ENCODE measurements at regions not wholly inside any gene's neighbourhood (a gene's known extent, or its start where the extent isn't known, plus 50 kb on each side); places are given as distances from the start of the nearest gene placed in this dataset.

DNA sequence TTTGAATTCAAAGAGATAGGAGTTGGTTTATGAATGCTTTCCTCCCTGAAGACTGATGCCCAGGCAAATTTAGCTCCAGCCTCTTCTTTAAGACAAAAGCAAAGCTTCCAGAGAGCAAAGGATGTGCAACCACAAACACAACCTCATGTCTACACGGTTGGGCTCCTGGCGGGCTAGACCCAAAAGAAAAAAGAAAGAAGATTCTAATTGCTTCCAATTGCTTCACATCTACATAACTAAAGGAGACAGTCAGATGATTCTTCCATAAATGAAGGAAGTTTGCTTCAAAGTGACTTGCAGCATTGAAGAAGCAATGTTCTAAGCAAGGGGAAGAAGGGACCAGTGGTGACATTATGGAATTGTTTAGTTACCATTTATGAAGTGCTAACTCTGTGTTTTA is 1603.0 kb upstream of the TENM3 start:
- no peak for DNase-seq

DNA sequence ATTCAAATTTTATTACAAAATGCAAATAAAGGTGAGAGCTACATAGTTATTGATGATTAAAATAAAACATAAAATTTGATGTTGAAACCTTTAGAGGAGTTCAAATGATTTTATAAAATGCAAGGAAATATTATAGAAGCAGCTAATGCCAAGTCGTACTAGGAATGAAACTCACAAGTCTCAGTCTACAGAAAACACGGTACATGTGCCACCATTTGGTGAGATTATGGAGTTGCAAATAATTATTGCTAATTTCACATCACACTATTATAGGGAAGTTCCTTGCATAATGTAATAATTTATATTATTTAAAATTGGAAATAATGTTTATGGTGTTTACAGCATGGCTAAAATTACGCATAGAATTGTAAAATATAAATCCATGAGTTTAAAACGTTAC is 1601.7 kb upstream of the TENM3 start:
- DNase-seq, result no peak

DNA sequence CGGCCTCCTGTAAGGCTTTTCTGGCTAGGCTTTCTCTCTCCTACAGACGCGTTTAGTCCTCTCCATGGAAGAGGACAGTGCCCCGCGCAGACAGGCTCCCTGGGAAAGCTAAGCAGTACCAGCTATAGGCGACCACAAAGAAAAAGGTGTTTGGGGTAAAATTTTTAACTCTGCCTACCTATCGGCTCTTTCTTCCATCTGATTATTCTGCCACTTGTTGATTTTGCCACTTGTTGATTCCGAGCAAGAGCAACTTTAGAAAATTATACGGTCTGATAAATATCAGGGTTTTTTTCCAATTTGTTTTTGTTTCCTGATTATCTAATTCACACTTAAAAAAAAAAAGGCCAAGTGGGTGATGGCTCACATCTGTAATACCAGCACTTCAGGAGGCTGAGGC is 1600.5 kb upstream of the TENM3 start:
- no peak for DNase-seq

DNA sequence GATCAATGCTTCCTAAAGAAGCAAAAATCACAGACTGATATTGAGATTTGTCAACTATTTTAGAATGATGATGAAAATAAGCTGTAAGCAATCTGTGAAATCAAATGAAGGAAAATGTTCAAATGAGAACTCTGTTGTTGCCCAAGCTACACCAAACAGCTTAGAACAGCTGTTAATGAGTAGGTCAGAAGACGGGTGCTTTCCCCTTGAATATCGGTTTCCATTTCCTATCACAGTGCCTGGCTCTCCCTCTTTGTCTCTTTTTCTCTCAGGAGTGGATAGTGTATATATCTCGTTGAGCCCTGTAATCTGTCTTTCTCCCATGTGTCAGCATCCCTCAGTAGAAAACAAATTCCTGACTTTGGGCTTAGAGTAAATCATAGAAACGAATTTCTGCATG is 1592.9 kb upstream of the TENM3 start:
- no peak for DNase-seq

DNA sequence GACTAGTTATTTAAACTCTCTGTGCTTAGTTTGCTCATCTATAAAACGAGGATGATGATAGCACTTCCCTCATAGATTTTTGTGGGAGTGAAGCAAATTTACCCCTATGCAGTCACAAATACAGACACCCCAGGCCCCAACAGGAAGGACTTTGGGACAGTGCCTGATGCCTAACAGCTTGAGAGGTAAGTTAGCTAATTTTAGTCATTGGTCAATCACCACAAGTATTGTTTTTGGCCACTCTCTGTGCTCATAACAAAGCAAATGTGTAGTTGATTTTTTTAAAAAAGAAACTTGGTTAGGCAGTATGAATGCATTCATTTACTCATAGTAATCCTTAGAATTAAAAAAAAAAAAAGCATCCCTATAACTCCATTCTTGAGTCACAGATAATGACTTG is 1590.7 kb upstream of the TENM3 start:
- no peak for DNase-seq

DNA sequence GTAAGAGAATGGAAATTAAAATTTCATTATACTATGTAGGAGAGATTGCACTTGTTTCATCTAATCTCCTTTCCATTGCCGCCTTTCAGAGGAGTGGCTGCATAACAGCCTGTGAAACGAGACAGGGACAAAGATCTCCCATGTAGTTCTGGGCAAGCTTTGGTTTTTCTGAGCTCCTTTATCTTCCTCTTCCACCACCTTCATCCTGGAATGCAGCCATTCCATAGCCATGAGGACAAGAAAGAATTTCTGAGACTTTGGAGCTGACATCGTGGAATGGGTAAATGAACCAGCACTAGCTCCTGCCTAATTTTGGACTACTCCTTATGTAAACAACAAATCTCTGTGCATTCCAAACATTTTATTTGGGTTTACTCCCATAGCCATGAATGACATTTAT is 1587.3 kb upstream of the TENM3 start:
- no peak for DNase-seq

DNA sequence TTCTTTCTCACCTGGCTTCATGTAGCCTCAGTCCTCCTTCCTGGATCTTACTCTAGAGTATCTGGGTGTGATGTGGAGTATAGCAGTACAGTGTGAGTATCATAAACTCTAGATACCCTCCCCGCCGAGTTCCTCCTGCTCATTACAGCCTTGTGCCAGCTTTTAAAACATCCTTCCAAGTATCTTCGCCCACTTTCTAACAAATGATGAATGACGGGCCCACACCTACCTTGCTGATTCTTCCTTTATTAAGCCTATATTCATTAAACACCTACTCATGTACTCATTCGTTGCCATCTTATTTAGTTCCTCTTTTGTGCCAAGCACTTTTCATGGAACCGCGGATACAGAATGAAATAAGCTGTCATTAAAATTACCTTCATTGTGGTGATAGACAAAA is 1585.3 kb upstream of the TENM3 start:
- DNase-seq, result no peak

DNA sequence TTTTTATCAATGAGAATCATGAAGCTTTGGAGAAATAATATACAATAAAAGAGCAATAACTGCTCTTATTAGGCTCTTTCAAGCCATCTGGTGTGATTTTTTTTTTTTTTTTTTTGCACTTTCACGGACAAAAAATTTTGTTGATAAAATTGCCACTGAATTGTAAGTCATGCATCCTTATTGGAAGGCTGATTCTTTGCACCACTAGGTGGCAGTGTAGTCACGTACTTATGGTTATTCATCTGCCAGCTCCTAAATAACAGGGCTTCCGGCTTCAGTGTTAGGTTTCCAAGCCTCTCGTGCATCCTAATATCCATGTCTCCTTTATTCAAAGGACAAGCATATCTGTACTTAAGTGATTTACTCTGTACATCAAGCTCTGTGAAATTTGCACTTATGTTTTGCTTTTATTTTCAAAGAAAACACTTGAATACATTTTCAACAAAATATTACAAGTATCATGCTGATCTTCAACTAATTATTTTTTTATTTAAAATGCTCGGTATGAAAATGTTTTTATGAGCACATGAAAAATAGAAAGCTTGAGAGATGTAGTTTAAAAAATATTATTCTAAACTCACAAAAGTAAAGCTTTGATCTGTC is 1578.3 kb upstream of the TENM3 start:
- peak; percentile 36 for DNase-seq

DNA sequence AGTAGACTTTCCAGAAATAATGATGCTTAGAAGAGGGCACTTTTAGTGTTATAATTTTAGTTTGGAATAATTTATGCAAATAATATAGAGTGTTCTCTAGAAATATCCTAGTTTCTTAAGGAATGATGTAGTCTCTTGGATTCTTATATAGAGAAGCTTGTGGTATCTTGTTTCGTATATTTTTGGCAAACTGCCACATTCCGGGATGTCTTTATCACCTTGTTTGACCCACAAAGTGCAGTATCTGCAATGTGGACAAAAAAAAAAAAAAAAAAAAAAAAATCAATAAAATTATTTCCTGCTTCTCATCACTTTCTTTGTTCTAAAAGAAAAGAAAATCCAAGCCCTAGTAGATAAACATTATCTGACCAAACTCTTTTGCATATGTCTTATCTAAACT is 1577.7 kb upstream of the TENM3 start:
- no peak for DNase-seq

DNA sequence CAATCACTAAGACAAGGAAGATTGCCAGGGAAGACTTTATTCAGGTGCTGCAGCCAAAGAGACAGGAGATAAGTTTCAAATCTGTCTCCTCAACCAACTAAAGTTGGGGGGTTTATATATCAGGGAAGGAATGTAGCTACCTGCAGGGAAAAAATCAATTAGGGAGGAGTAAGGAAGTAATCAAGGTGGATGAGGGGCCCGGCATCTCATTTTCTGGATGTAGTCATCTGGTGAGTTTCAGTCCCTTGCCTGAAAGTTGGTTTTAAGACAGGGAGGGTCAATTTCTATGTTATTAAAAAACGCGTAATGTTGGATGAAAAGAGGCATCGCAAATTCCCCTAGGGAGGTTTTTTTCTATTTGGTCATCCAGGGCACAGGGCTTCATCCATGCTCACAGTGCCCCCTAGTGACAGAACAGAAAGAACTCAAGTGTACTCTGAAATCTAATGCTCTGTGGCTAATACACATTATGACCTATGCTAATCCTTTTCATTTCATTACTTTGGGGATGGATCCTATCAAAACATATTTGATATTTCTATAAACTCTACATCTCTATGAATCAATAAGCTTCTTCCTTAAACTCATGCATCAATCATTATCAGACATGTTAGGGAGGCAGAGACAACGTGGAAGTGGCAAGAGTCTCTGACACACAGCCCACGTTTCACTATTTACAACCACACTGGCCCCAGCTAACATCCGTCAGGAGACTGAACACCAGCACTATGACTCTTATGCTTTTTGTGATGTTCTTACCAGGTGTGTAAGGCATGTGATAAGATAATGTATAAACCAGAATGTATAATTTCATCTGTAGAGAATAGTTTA is 1577.0 kb upstream of the TENM3 start:
- DNase-seq, result no peak

DNA sequence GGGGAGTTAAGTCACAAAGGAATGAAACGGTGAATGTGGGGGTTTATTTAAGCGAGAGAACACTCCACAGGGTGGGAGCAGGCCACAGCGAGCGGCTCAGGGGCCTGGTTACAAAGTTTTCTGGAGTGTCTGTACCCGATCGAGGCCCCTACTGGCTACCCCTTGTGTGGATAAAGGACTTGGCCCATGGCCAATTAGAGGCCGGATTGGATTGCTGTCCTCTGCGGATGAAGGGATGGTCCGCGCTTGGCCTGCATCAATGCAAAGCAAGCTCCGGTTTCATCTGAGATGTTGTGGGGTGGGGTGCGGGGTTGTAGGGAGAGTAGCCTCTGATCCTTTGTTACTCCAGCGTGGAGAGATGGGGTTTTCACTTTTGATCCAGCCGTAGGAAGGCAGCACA is 1574.5 kb upstream of the TENM3 start:
- DNase-seq, result no peak

DNA sequence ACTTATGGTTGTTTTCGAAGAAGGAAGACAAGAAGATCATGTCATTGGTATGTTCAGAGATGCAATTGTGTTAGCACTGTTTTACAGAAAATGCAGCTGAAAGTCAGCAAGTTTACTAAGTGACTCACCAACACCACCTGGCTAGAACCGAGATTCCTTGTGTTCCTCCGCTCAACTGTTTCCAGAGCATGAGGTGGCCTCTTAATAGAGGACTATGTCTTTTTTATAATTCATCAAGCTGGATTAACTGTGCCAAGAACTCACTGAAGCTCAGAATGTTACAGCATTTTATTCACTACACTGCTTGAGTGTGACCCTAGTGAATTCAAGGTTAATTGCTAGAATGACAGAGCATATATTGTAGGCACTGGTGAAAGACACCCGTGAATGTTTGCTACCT is 1573.5 kb upstream of the TENM3 start:
- DNase-seq, result no peak

DNA sequence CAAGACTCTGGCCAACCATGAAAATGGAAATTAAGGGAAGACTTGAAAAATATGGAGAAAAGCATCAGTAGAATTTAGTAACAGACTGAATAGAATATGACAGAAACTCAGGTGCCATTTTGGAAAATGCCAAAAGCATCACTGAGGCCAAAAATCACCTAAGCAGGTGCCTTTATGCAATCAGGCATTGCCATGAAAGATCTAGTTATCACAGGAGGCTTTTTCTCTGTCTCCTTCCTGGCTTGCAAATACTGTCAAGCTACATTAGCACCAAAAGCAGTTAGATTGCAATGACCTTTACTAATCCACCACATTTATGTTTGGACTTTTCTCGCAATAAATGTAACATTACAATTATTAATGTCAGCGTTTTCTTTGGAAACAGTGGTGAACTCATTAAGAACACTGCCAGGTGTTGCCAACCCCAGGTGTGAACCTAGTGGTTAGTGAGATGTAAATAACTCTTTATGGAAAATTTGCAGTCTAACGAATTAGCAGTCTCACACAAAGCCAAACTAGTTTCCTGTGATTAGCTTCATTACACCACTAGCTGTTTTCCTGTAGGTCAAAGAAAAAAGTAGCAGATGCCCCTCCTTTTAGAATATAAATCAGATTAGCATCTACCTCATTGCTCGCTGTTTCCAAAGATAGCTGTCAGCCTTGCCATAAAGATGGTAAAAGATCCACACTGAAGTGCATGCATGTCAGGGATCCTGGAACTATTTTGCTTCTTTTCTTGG is 1568.4 kb upstream of the TENM3 start:
- DNase-seq, result no peak

DNA sequence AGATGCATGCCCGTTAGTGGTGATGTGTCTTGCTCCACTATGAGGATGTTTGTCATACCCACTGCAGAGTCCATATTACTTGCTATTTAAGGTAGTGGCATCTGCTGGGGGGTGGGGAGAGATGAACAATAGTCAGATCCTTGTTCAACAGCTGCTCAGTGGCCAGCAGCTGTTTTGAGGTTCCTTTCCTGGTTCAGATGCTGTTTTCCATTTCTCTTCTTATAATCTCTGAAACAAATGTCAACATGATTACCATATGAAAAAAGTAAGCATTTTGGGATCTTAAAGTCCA is 1567.9 kb upstream of the TENM3 start:
- DNase-seq, result no peak

DNA sequence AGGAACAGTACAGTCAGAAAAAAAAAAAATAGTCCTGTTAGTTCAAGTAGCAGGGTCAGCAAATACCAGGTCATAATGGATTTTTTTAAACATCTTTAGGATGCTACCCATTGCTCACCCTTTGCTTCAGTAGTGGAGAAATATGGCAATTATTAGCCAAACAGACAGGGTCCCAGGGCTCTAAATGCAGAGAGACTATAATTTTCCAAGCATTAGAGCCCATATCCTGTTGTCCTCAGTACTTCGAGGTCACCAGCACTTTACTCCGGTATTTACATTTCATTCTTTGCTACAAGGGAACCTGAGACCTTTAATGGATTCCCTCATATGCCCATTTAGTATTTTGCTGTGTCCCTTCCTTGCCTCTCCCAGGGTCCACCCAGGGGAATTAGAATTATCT is 1562.9 kb upstream of the TENM3 start:
- DNase-seq, result no peak

DNA sequence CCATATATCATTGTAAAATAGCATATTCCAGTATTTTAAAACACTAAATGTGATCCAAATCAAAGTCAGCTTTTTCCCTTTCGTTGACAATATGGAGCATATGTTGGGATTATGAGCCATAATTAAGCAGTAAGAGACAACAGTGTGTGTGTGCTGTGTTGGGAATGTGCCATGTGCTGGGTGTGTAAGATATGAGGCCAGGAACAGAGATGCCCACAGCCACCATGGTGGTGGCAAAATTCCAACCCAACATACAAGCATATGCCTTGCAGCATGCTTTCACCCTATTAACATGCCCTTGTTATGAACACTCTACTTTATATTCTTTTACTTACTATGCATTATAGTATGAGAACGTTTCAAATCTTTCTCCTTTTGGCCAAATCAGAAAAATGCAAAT is 1560.4 kb upstream of the TENM3 start:
- DNase-seq, result no peak

DNA sequence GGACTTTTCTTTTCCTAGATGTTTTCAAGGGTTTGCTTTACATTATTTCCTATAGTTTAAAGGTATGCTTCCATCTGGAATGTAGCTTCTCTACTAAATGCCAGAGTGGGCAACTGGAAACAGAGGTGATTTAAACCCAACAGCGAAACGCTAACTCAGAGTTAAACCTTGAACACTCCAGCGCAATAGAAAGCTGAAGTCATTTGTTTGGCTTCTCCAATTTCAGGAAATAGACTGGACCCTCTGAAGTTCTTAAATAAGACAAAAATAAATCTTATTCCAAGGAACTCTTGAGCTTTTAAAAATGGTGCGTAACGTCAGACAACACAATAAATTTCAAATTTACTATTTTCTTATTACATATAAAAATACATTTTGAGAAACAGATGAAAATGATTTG is 1560.0 kb upstream of the TENM3 start:
- DNase-seq, result no peak

DNA sequence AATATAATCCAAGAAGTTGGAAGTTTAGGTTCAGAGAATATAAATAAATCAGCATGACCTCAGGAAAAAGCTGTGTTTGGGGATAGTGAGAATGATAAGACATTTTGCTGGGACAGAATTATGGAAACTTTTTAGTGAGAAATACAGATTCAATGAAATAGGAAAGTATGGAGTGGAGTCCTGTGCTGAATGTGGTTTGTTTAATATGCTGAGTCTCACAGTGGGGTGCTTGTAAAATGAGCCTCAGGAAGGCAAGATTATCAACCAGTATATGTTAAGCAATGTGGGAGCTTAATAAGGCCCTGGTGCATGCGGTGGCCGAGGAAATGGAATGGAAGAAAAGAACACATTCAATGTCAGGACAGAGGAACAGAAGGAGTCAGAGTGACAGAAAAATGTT is 1554.7 kb upstream of the TENM3 start:
- DNase-seq, result no peak

DNA sequence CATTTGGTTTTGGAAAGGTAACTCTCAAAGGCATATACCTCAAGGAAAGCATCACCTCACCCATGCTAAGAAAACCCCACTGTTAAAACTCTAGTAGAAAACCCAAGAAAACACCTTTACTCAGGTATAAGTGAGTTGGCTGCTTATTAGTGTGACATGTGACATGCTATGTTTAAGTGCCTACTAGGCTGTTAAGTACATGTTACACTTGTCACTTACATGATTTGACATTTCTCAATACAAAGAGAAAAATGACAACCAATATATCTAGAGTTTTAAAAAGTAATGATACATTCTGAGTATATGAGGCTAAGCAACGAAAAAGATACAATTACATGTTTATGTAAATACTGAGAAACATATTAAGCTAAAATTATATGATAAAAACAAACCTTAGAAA is 1548.3 kb upstream of the TENM3 start:
- DNase-seq, result no peak

DNA sequence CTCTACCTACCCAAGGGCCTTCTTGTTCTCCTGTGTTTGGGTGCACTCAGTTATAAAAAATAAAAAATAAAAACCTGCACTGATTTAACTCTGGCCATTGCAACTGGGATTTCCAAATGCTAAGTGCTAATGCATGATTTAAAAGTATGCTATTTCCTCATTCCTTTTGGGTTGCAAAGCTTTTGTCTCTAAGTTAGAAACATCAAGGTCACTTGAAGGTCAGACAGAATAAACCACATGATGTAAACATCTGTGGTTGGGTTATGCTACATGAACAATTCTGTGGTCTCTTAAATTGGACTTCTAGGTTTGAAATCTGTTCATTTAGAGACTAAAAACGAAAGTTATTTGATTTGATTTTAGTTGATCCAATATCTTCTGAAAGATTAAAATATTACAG is 1547.4 kb upstream of the TENM3 start:
- no peak for DNase-seq

DNA sequence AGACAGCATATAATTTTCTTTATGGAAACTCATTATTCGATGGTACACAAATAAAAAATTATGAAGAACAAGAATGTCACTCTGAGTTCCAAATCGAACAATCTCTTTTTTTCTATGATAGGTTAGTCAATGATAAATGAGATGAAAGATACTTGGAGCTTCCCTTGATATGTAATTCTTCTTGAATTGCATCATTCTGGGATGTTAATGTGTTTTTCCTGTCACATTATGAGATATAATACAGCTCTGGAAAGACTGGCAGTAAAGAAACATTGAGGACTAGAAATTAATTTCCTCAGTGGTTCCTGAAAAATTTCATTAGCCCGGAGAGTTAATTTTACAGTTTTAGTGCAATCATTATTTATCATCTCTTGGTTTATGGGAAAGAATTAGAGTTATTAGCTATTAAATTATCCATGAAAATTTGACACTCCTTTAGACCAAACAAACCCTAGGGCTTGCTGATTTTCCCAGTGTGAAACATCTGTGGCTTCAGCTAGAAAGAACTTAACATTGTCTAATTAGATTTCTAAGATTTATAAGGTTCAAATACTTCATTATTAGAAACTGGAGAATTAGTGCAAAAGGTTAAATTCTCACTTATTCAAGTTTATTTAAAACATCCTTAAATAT is 1546.6 kb upstream of the TENM3 start:
- no peak for DNase-seq

DNA sequence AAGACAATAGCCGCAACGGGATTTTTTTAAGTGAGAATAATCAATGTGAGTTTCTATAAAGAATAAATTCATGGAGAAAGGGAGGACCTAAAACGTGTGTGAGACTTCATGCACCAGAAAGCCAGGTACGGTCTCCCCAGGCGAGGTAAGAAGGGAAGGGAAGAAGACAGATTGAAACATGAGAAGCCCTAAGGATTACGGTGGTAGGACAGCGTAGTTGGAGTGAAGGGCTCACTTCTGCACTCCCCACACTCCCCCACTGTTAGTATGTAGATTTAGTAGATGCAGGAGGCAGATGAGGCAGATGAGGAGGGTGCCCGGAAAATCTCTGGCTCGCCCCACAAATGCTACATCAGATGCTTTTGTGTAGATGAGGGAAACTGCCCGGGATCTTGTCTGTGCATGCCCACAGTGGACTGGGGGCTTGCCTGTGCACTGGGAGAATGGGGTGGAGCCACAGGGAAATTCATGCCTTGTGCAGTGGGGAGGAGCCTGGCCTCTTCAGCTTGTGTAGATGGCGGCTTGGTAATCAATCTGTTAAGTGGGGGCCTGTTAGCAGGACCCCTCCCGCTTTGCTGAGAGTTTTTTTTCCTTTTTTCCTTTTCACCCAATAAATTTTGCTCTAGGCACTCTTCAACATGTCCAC is 1544.5 kb upstream of the TENM3 start:
- DNase-seq, result no peak

DNA sequence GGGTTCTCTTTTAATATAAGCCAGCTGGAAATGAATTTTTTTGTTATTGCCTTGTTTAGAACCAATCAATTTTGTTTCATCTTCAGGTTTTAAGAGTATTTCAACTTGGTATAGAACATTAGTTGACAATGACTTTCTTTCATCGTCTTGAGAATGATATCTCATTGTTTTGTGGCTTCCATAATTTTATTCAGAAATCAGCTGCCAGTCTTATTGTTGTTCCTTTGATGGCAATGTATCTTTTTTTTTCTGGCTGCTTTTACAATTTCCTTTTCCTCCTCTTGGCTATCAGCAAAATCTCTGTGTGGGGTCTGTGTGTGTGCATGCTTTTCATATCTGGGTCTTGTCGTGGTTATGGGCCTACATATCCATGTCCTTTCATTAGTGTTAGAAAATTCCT is 1536.4 kb upstream of the TENM3 start:
- DNase-seq, result no peak

Data from activated T-cell treated with anti-CD3 and anti-CD28 coated beads for 4 hours (primary cell).